GM23338 (cell line): ENCODE measurements at regions not wholly inside any gene's neighbourhood (a gene's known extent, or its start where the extent isn't known, plus 50 kb on each side); places are given as distances from the start of the nearest gene placed in this dataset.

Experiments
- CREB1 ChIP-seq: fragments of 250-450 bp; sonication (Bioruptor Pico); IDR thresholded peaks from 2 replicates; pipeline ENCODE4 v1.5.0; 2020; ENCODE audit warnings: low read depth, mild to moderate bottlenecking, moderate library complexity
- ETS1 ChIP-seq: IDR thresholded peaks from 2 replicates; pipeline ENCODE4 v1.6.1; 2016; ENCODE audit warnings: antibody characterized with exemption
- EZH2 ChIP-seq: fragments of 200-600 bp; sonication (generic); IDR thresholded peaks from one replicate; pipeline ENCODE4 v1.8.0; 2017; ENCODE audit warnings: antibody characterized with exemption, mild to moderate bottlenecking, low read depth; ENCODE audit not compliant: unreplicated experiment
- EZH2phosphoT487 ChIP-seq: fragments of 200-600 bp; sonication (generic); IDR thresholded peaks from one replicate; pipeline ENCODE4 v1.8.1; 2018; ENCODE audit warnings: antibody characterized with exemption; ENCODE audit not compliant: unreplicated experiment
- JUNB ChIP-seq: IDR thresholded peaks from one replicate; pipeline ENCODE4 v1.6.1; 2016; ENCODE audit warnings: antibody characterized with exemption; ENCODE audit not compliant: unreplicated experiment
- NANOG ChIP-seq: IDR thresholded peaks from 2 replicates; pipeline ENCODE4 v1.6.1; 2016; ENCODE audit warnings: antibody characterized with exemption, borderline replicate concordance
- POLR2AphosphoS5 ChIP-seq: IDR thresholded peaks from 2 replicates; pipeline ENCODE4 v1.6.1; 2016; ENCODE audit warnings: antibody characterized with exemption, low read depth
- REST ChIP-seq: IDR thresholded peaks from one replicate; pipeline ENCODE4 v1.6.1; 2018; ENCODE audit warnings: antibody characterized with exemption; ENCODE audit not compliant: unreplicated experiment
- ZNF114 ChIP-seq: fragments of 250-450 bp; sonication (Bioruptor Pico); IDR thresholded peaks from 2 replicates; pipeline ENCODE4 v1.5.0; 2020; ENCODE audit warnings: mild to moderate bottlenecking, moderate library complexity
- ZNF331 ChIP-seq: fragments of 250-450 bp; sonication (Bioruptor Pico); IDR thresholded peaks from 2 replicates; pipeline ENCODE4 v1.5.0; 2020; ENCODE audit warnings: low read depth, mild to moderate bottlenecking, moderate library complexity
- TF ChIP-seq, protein P1 (sequence below), 2 experiments: fragments of 200-600 bp in 1 of 2; sonication (generic) in 1 of 2; conservative IDR thresholded peaks; 2 replicates each; pipeline versions ENCODE4 v1.5.1 to v1.6.1; 2016 to 2017; ENCODE audit warnings: antibody characterized with exemption in 2 of 2, low read depth in 2 of 2, mild to moderate bottlenecking in 2 of 2, moderate library complexity in 1 of 2

DNA sequence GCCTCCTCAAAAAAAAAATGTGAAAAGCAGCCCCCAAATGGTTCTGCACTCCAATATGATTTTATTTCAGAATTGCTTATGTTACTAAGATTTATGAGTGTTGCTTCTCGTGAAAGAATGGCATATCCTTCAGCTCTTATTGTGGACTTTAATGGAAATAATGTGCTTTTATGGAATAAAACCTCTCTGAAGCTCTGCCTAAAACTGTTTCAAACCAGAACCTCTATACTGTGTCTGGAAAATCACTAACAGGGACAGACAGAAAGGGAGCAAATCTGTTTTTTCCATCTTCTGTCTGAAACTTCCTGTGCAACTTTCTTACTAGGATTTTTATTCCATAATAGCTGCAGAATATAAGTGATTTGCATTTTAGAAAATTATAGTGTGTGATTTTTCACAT is 493.1 kb downstream of the ANKRD50 start:
- TF ChIP-seq POLR2AphosphoS5 (no peak), REST (no peak), CREB1 (CRISPR knock-in tag) (no peak), JUNB (no peak), EZH2 (no peak), ETS1 (no peak), NANOG (no peak), EZH2phosphoT487 (no peak), ZNF331 (CRISPR knock-in tag) (no peak), ZNF114 (CRISPR knock-in tag) (no peak)
- TF ChIP-seq, protein P1, sequence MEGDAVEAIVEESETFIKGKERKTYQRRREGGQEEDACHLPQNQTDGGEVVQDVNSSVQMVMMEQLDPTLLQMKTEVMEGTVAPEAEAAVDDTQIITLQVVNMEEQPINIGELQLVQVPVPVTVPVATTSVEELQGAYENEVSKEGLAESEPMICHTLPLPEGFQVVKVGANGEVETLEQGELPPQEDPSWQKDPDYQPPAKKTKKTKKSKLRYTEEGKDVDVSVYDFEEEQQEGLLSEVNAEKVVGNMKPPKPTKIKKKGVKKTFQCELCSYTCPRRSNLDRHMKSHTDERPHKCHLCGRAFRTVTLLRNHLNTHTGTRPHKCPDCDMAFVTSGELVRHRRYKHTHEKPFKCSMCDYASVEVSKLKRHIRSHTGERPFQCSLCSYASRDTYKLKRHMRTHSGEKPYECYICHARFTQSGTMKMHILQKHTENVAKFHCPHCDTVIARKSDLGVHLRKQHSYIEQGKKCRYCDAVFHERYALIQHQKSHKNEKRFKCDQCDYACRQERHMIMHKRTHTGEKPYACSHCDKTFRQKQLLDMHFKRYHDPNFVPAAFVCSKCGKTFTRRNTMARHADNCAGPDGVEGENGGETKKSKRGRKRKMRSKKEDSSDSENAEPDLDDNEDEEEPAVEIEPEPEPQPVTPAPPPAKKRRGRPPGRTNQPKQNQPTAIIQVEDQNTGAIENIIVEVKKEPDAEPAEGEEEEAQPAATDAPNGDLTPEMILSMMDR (conservative IDR thresholded peaks at IDR 0.05; ENCODE audit: low read depth in 2 of 2), result no peak
